H7 (cell line): ENCODE measurements at regions not wholly inside any gene's neighbourhood (a gene's known extent, or its start where the extent isn't known, plus 50 kb on each side); places are given as distances from the start of the nearest gene placed in this dataset.

ENCODE experiments used
- DNase-seq: peaks from one replicate; pipeline ENCODE4 v3.0.0; 2012
- H3K27me3 ChIP-seq: 2 replicates; pipeline ENCODE4 v1.6.0; 2011; ENCODE audit warnings: mild to moderate bottlenecking, low read length; ENCODE audit not compliant: control insufficient read depth, insufficient read depth
- H3K36me3 ChIP-seq: replicated peaks from 2 replicates; pipeline ENCODE4 v1.5.1; 2011; ENCODE audit warnings: low read length; ENCODE audit not compliant: control insufficient read depth, insufficient read depth
- H3K4me3 ChIP-seq: 2 replicates; pipeline ENCODE4 v1.5.1; 2011; ENCODE audit warnings: low read depth, mild to moderate bottlenecking, control low read depth, low read length, moderate library complexity; ENCODE audit not compliant: insufficient read depth

DNA sequence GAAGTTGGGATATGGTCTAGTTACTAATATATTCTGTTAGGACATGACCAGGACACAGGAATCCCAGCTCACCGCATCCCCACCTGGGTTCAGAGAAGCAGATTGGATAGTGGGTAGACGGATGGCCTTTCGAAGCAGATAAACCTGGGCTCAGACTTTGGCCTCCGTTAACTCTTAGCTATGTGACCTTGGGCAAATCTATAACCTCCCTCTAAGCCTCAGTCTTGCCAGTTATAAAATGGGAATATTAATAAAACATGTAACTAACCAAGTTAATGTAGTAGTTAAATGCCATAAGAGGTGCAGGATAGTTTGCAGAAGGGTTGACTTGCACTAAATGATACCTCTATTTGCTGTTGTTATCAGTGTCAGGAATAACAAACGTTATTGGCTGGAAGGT lies 127.6 kb upstream of the JCAD start:
- Histone ChIP-seq H3K36me3 (no peaks in the 10 kb centered on the region), H3K27me3 (no peaks in the 10 kb centered on the region), H3K4me3 (no peak overlapping the region)
- no peak for DNase-seq

GRCh38 chr10:30186371-30186875 lies 127.0 kb upstream of the JCAD start:
- no peak for DNase-seq
- Histone ChIP-seq H3K36me3 (no peaks in the 10 kb centered on the region), H3K4me3 (no peak overlapping the region), H3K27me3 (no peaks in the 10 kb centered on the region)

- Histone ChIP-seq H3K36me3 (no peaks in the 10 kb centered on the region), H3K4me3 (no peak overlapping the region), H3K27me3 (no peaks in the 10 kb centered on the region)
- no peak for DNase-seq
Observed at GRCh38 chr10:30185916-30186315, 126.5 kb upstream of the JCAD start.

- Histone ChIP-seq H3K27me3 (no peaks in the 10 kb centered on the region), H3K36me3 (no peaks in the 10 kb centered on the region), H3K4me3 (no peak overlapping the region)
- no peak for DNase-seq
Observed at GRCh38 chr10:30185341-30185740, 126.0 kb upstream of the JCAD start.

- H3K27me3 ChIP-seq: no peaks in the 10 kb centered on the region
- DNase-seq: no peak
- no peak overlapping the region for H3K4me3 ChIP-seq
- H3K36me3 ChIP-seq: no peaks in the 10 kb centered on the region
Observed at GRCh38 chr10:30184397-30185033, 125.1 kb upstream of the JCAD start.

GRCh38 chr10:30183055-30183402 lies 123.6 kb upstream of the JCAD start:
- DNase-seq: no peak
- H3K4me3 ChIP-seq: no peak overlapping the region
- no peaks in the 10 kb centered on the region for H3K27me3 ChIP-seq
- H3K36me3 ChIP-seq: no peaks in the 10 kb centered on the region

- DNase-seq: no peak
Observed at GRCh38 chr10:30182191-30183054, 123.0 kb upstream of the JCAD start.

DNA sequence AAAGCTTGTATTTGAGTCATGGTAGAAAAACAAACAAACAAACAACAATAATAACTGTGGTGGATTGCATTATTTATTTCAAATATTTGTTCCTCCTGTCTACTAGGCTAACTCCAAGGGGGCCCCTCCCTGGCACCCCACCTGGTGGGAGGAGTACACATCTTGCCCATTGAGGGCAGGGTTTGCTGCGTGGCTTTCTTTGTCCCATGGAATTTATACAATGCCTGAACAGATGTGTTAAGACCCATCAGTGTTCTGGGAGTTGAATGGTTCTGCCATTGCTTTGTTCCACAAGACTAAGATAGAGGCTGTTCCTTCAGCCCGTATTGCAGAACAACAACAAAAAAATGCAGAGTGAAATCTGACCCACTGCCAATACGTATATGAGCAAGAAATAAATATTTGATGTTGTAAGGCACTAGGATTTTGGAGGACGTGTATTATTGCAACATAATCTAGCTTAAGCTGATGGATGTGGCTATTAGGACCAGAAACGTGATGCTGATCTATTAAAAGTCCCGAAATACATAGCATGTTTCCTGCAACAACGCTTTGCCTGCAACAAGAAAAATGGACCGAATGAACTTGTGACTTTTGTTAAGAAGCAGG lies 119.1 kb upstream of the JCAD start:
- DNase-seq: no peak
- H3K36me3 ChIP-seq: no peaks in the 10 kb centered on the region
- no peak overlapping the region for H3K4me3 ChIP-seq
- no peaks in the 10 kb centered on the region for H3K27me3 ChIP-seq

More at GRCh38 chr10:30182191-30183054, 123.0 kb upstream of the JCAD start:
- no peaks in the 10 kb centered on the region for H3K27me3 ChIP-seq
- H3K4me3 ChIP-seq: no peak overlapping the region
- H3K36me3 ChIP-seq: no peaks in the 10 kb centered on the region

- Histone ChIP-seq H3K27me3 (no peaks in the 10 kb centered on the region), H3K36me3 (no peaks in the 10 kb centered on the region), H3K4me3 (no peak overlapping the region)
Observed at GRCh38 chr10:30176776-30177533, 117.6 kb upstream of the JCAD start.

DNA sequence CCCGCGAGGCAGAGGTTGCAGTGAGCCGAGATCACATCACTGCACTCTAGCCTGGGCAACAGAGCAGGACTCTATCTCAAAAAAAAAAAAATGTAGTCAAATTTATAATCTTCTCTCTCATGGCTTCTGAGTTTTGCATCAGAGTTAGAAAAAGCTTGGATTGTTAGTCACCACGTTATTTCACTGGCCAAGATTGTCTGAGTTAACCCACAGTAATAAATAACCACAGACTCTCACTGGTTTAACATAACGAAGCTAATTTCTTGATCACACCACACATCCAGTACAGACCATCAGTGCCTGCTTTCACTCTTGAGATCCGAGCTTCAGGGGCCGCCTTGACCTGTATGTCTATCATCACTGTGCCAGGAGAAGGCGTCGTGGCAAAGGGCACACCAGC lies 116.8 kb upstream of the JCAD start:
- no peaks in the 10 kb centered on the region for H3K36me3 ChIP-seq
- no peak for DNase-seq
- H3K4me3 ChIP-seq: no peak overlapping the region
- H3K27me3 ChIP-seq: no peaks in the 10 kb centered on the region

More at GRCh38 chr10:30176776-30177533, 117.6 kb upstream of the JCAD start:
- no peak for DNase-seq

- H3K4me3 ChIP-seq: no peak overlapping the region
- H3K27me3 ChIP-seq: no peaks in the 10 kb centered on the region
- no peaks in the 10 kb centered on the region for H3K36me3 ChIP-seq
- no peak for DNase-seq
Observed at GRCh38 chr10:30172673-30173072, 113.3 kb upstream of the JCAD start.

- DNase-seq: no peak
- H3K4me3 ChIP-seq: no peak overlapping the region
- no peaks in the 10 kb centered on the region for H3K36me3 ChIP-seq
- H3K27me3 ChIP-seq: no peaks in the 10 kb centered on the region
Observed at GRCh38 chr10:30172091-30172490, 112.7 kb upstream of the JCAD start.

GRCh38 chr10:30171601-30172000 lies 112.2 kb upstream of the JCAD start:
- Histone ChIP-seq H3K36me3 (no peaks in the 10 kb centered on the region), H3K27me3 (no peaks in the 10 kb centered on the region), H3K4me3 (no peak overlapping the region)
- DNase-seq: no peak

DNA sequence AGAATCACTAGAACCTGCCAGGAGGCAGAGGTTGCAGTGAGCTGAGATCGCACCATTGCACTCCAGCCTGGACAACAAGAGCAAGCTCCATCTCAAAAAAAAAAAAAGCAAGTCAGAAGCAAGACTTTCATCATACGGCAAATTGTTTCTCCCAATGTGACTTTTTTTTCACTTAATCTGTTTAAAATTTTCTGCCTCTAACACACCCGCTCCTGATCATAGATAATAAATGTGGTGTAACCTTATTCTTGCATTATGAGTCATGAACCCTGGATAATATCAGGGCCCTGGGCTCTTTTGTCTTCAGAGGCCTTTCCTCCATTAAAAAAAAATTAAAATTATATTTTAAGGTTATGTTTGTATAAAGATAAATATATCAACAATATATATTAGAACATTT lies 111.4 kb upstream of the JCAD start:
- H3K4me3 ChIP-seq: no peak overlapping the region
- H3K36me3 ChIP-seq: no peaks in the 10 kb centered on the region
- no peak for DNase-seq
- no peaks in the 10 kb centered on the region for H3K27me3 ChIP-seq
